GM23338 (cell line): ENCODE measurements at regions not wholly inside any gene's neighbourhood (a gene's known extent, or its start where the extent isn't known, plus 50 kb on each side); places are given as distances from the start of the nearest gene placed in this dataset.

Experiments used
- CREB1 ChIP-seq: fragments of 250-450 bp; sonication (Bioruptor Pico); IDR thresholded peaks from 2 replicates; pipeline ENCODE4 v1.5.0; 2020; ENCODE audit warnings: low read depth, mild to moderate bottlenecking, moderate library complexity
- CTCF ChIP-seq, 2 experiments: fragments of 200-600 bp in 1 of 2; sonication (generic) in 1 of 2; conservative IDR thresholded peaks; 2 replicates each; pipeline versions ENCODE4 v1.5.1 to v1.6.1; 2016 to 2017; ENCODE audit warnings: antibody characterized with exemption in 2 of 2, low read depth in 2 of 2, mild to moderate bottlenecking in 2 of 2, moderate library complexity in 1 of 2
- ETS1 ChIP-seq: IDR thresholded peaks from 2 replicates; pipeline ENCODE4 v1.6.1; 2016; ENCODE audit warnings: antibody characterized with exemption
- EZH2phosphoT487 ChIP-seq: fragments of 200-600 bp; sonication (generic); IDR thresholded peaks from one replicate; pipeline ENCODE4 v1.8.1; 2018; ENCODE audit warnings: antibody characterized with exemption; ENCODE audit not compliant: unreplicated experiment
- POLR2AphosphoS5 ChIP-seq: IDR thresholded peaks from 2 replicates; pipeline ENCODE4 v1.6.1; 2016; ENCODE audit warnings: antibody characterized with exemption, low read depth
- REST ChIP-seq: IDR thresholded peaks from one replicate; pipeline ENCODE4 v1.6.1; 2018; ENCODE audit warnings: antibody characterized with exemption; ENCODE audit not compliant: unreplicated experiment

DNA sequence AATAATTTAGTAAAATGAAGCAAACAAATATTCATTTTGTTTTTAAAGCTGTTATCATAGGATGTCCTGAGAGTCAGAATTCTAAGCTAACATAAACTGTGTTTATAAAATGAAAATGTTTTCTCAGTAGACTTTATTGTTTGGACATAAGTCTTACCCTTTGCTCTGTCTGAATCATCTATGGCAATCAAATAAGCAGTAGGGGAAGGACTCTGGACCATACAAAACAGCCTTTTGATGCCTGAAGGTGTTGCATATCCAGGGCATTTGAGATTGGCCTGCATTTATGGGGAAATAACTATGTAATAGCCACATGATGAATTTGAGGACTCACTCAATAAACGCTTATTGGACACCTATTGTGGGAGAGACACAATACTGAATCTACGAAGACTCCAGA, 123.0 kb upstream of the ATP5MC3 start:
- TF ChIP-seq CTCF (conservative IDR thresholded peaks at IDR 0.05; ENCODE audit: low read depth in 2 of 2) = no peak
- TF ChIP-seq POLR2AphosphoS5 = no peak
- TF ChIP-seq REST = no peak
- TF ChIP-seq EZH2phosphoT487 = no peak
- no peak for TF ChIP-seq CREB1 (CRISPR knock-in tag)
- no peak for TF ChIP-seq ETS1
